ENCODE measurements at regions not wholly inside any gene's neighbourhood (a gene's known extent, or its start where the extent isn't known, plus 50 kb on each side); places are given as distances from the start of the nearest gene placed in this dataset.

- no peak for TF ChIP-seq POLR2A (IDR thresholded peaks at IDR 0.05)
- no peak for TF ChIP-seq CTCF (IDR thresholded peaks at IDR 0.05)
Measured at GRCh38 chr3:72196377-72196929, 411.5 kb upstream of the PROK2 start.
